ENCODE measurements at regions not wholly inside any gene's neighbourhood (a gene's known extent, or its start where the extent isn't known, plus 50 kb on each side); places are given as distances from the start of the nearest gene placed in this dataset.

DNA sequence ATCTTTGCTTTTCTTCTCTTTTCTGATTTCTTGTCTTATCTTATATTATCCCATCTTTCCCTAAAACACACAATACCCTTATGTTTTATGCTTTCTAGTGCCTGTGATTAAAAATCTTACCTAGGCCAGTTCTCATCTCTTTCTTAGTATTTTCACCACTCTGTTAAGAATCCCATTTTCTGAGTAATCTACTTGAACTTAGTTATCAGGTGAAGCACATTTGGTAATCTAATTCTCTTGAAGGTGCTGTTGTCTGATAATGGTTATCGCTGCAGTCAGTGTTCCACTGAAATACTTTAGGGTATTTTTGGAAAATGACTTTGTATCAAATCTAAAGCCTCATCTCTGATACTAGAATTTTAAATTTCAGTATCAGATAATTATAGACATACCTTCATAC lies 192.5 kb upstream of the MAN1A1 start:
- TF ChIP-seq, protein P1, sequence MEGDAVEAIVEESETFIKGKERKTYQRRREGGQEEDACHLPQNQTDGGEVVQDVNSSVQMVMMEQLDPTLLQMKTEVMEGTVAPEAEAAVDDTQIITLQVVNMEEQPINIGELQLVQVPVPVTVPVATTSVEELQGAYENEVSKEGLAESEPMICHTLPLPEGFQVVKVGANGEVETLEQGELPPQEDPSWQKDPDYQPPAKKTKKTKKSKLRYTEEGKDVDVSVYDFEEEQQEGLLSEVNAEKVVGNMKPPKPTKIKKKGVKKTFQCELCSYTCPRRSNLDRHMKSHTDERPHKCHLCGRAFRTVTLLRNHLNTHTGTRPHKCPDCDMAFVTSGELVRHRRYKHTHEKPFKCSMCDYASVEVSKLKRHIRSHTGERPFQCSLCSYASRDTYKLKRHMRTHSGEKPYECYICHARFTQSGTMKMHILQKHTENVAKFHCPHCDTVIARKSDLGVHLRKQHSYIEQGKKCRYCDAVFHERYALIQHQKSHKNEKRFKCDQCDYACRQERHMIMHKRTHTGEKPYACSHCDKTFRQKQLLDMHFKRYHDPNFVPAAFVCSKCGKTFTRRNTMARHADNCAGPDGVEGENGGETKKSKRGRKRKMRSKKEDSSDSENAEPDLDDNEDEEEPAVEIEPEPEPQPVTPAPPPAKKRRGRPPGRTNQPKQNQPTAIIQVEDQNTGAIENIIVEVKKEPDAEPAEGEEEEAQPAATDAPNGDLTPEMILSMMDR (IDR thresholded peaks at IDR 0.05): no peak
- TF ChIP-seq POLR2A (IDR thresholded peaks at IDR 0.05) (no peak), POLR2AphosphoS5 (IDR thresholded peaks at IDR 0.05) (no peak), EP300 (IDR thresholded peaks at IDR 0.05) (no peak)

All from gastroesophageal sphincter (tissue), 3 donors.